HepG2 (cell line): ENCODE measurements at regions not wholly inside any gene's neighbourhood (a gene's known extent, or its start where the extent isn't known, plus 50 kb on each side); places are given as distances from the start of the nearest gene placed in this dataset.

Experiments used
- ATAC-seq: fragments of 200-7000 bp; cut with Tn5 transposase; 3 replicates; pipeline ENCODE4 v1.9.1; 2020; ENCODE audit warnings: mild to moderate bottlenecking, moderate library complexity
- BruUV-seq: library from RNA; stranded (reverse); fragments of 400-500 nt; replicated peaks from 2 replicates; lab custom pipeline; 2021; lab: Mats Ljungman, UMichigan
- CTCF ChIA-PET: fragments of 300-600 bp; formaldehyde crosslinking; extraction: SDS; loops from one replicate; lab custom pipeline; 2021; ENCODE audit warnings: low total read pairs, inconsistent platforms, low intra/inter-chr PET ratio; lab: Yijun Ruan, JAX
- POLR2A ChIA-PET: fragments of 350-600 bp; sonication (Branson Sonifier 250); formaldehyde crosslinking; loops from one replicate; lab custom pipeline; 2020; ENCODE audit warnings: antibody characterized with exemption, inconsistent platforms; lab: Yijun Ruan, JAX
- DNase-seq: peaks from one replicate; pipeline ENCODE4 v3.0.0-alpha.2; 2015; ENCODE audit warnings: low spot score
- FAIRE-seq: peaks from 3 replicates; lab custom pipeline; 2011; peaks lifted over from hg19 to GRCh38; lab: Jason Lieb, UNC
- H2AFZ ChIP-seq: one replicate; pipeline ENCODE4 v1.6.1; 2011; ENCODE audit warnings: low read length, inconsistent platforms
- H3K27ac ChIP-seq: fragments of 300-600 bp; 3 replicates; pipeline ENCODE4 v1.8.0; 2011; ENCODE audit warnings: mixed run types, mild to moderate bottlenecking, mixed read lengths, low read length, inconsistent platforms; ENCODE audit not compliant: insufficient read depth; ENCODE audit errors: extremely low read length
- H3K27me3 ChIP-seq, 2 experiments: fragments of 200-600 bp in 1 of 2; 2 replicates in 1 of 2; 3 replicates in 1 of 2; pipeline versions ENCODE4 v1.6.0 to v1.8.0; 2011; ENCODE audit warnings: low read length in 2 of 2, mild to moderate bottlenecking in 2 of 2, moderate library complexity in 2 of 2, inconsistent platforms in 1 of 2; ENCODE audit not compliant: insufficient read depth in 2 of 2, control insufficient read depth in 1 of 2
- H3K36me3 ChIP-seq, 2 experiments: fragments of 200-600 bp in 1 of 2; replicated peaks in 1 of 2; 2 replicates in 1 of 2; 3 replicates in 1 of 2; pipeline versions ENCODE4 v1.5.1 to v1.8.0; 2011; ENCODE audit warnings: low read length in 2 of 2, inconsistent platforms in 1 of 2; ENCODE audit not compliant: insufficient read depth in 2 of 2, control insufficient read depth in 1 of 2
- H3K4me1 ChIP-seq: 2 replicates; pipeline ENCODE4 v1.5.1; 2012; ENCODE audit warnings: low read length, inconsistent platforms; ENCODE audit not compliant: insufficient read depth
- H3K4me2 ChIP-seq: 2 replicates; pipeline ENCODE4 v1.6.0; 2011; ENCODE audit warnings: low read depth, low read length, inconsistent platforms
- H3K4me3 ChIP-seq, 3 experiments: fragments of 200-600 bp in 1 of 3; sonication (generic), shearing (Covaris generic) in 1 of 3; replicated peaks in 1 of 3; 2 replicates each; pipeline ENCODE4 v1.5.1; 2011 to 2016; ENCODE audit warnings: low read length in 3 of 3, inconsistent platforms in 2 of 3, low read depth in 2 of 3, mild to moderate bottlenecking in 2 of 3, control low read depth in 1 of 3, mixed read lengths in 1 of 3; ENCODE audit not compliant: insufficient read depth in 1 of 3
- H3K79me2 ChIP-seq: one replicate; pipeline ENCODE4 v1.6.1; 2011; ENCODE audit warnings: low read length, inconsistent platforms; ENCODE audit not compliant: insufficient read depth
- H3K9ac ChIP-seq: 2 replicates; pipeline ENCODE4 v1.6.0; 2011; ENCODE audit warnings: mild to moderate bottlenecking, low read depth, low read length, inconsistent platforms; ENCODE audit not compliant: insufficient read depth
- H3K9me3 ChIP-seq: 2 replicates; pipeline ENCODE4 v1.5.1; 2012; ENCODE audit warnings: mild to moderate bottlenecking, low read length
- H4K20me1 ChIP-seq: 2 replicates; pipeline ENCODE4 v1.6.0; 2011; ENCODE audit warnings: inconsistent platforms, mild to moderate bottlenecking, low read length, moderate library complexity; ENCODE audit not compliant: insufficient read depth
- DRAP1 ChIP-seq: IDR thresholded peaks from 2 replicates; pipeline ENCODE4 v1.6.1; 2016; ENCODE audit warnings: missing genetic modification reagents, missing compliant biosample characterization
- KIAA2018 ChIP-seq: sonication (generic); formaldehyde crosslinking; IDR thresholded peaks from 2 replicates; pipeline ENCODE4 v1.5.0; 2020; ENCODE audit warnings: mild to moderate bottlenecking, missing genetic modification reagents, borderline replicate concordance
- KLF15 ChIP-seq: sonication (generic); formaldehyde crosslinking; IDR thresholded peaks from 2 replicates; pipeline ENCODE4 v1.8.1; 2023; ENCODE audit warnings: borderline replicate concordance, mild to moderate bottlenecking, inconsistent platforms, missing genetic modification reagents, mixed read lengths
- RELA ChIP-seq: sonication (generic); formaldehyde crosslinking; IDR thresholded peaks from 2 replicates; pipeline ENCODE4 v1.4.0; 2020; ENCODE audit warnings: missing genetic modification reagents
- RFX3 ChIP-seq: IDR thresholded peaks from 2 replicates; pipeline ENCODE4 v1.6.1; 2016; ENCODE audit warnings: missing biosample characterization, missing genetic modification reagents
- RXRB ChIP-seq: IDR thresholded peaks from 2 replicates; pipeline ENCODE4 v1.6.1; 2016; ENCODE audit warnings: borderline replicate concordance, missing genetic modification reagents, missing compliant biosample characterization
- SMAD9 ChIP-seq: sonication (generic); formaldehyde crosslinking; IDR thresholded peaks from 2 replicates; pipeline ENCODE4 v1.5.1; 2020; ENCODE audit warnings: mild to moderate bottlenecking, missing genetic modification reagents
- ZNF614 ChIP-seq: IDR thresholded peaks from 2 replicates; pipeline ENCODE4 v1.6.1; 2018; ENCODE audit warnings: missing biosample characterization, missing genetic modification reagents, inconsistent platforms, borderline replicate concordance
- ZNF770 ChIP-seq: sonication (generic); formaldehyde crosslinking; IDR thresholded peaks from 2 replicates; pipeline ENCODE4 v1.5.0; 2020; ENCODE audit warnings: mild to moderate bottlenecking, missing genetic modification reagents
- WGBS: methylation state at CpG from one replicate; pipeline ENCODE4 v1.1.6; 2017; ENCODE audit warnings: low lambda C conversion rate; 5-methylcytosine and 5-hydroxymethylcytosine counted together
- in situ Hi-C: cut with HindIII; loops from 2 replicates; pipeline ENCODE4 v1.10.0; 2017; ENCODE audit warnings: low pct_unique_long_range_greater_than_20kb; ENCODE audit not compliant: extremely low pct_ligation_motif_present
- intact Hi-C: fragments of 100-400 bp; cut with micrococcal nuclease; formaldehyde crosslinking; loops from one replicate; pipeline ENCODE4 v1.10.0; 2022; ENCODE audit not compliant: unreplicated experiment

- TF ChIP-seq ZNF614 (CRISPR knock-in tag) (no peak), ZNF770 (CRISPR knock-in tag) (no peak), RXRB (CRISPR knock-in tag) (no peak), DRAP1 (CRISPR knock-in tag) (no peak), RELA (CRISPR knock-in tag) (no peak), RFX3 (CRISPR knock-in tag) (no peak)
- Histone ChIP-seq H3K9ac (no peak overlapping the region), H3K27ac (no peak overlapping the region), H3K4me1 (no peaks in the 10 kb centered on the region), H3K4me3 (no peak overlapping the region), H3K79me2 (no peaks in the 10 kb centered on the region), H4K20me1 (no peaks in the 10 kb centered on the region), H3K36me3 (no peaks in the 10 kb centered on the region), H3K9me3 (no peaks in the 10 kb centered on the region), H2AFZ (no peak overlapping the region), H3K27me3 (no peaks in the 10 kb centered on the region), H3K4me2 (no peak overlapping the region)
- ChIA-PET POLR2A (no interaction called here), CTCF (no interaction called here)
- no peak for FAIRE-seq
- no peak for ATAC-seq
- DNase-seq, result no peak
- BruUV-seq, result no TSS peak
- WGBS, result 2% methylated on average over 2 of the region's 2 CpGs
- intact Hi-C loops, result no loop called here
- in situ Hi-C loops, result no loop called here
Observed at GRCh38 chr13:68714292-68714691, 1393.3 kb upstream of the ATXN8OS start.

- no TSS peak for BruUV-seq
- no peak for TF ChIP-seq KLF15 (CRISPR knock-in tag)
- no peak for TF ChIP-seq KIAA2018 (CRISPR knock-in tag)
- no peak for TF ChIP-seq SMAD9 (CRISPR knock-in tag)
Observed at GRCh38 chr13:68713394-68713793, 1394.2 kb upstream of the ATXN8OS start.

More at GRCh38 chr13:68713394-68713793, 1394.2 kb upstream of the ATXN8OS start:
- H3K4me1 ChIP-seq, result no peaks in the 10 kb centered on the region
- 56% methylated on average over 1 of the region's 1 CpG for WGBS
- no peak overlapping the region for H3K4me2 ChIP-seq
- H4K20me1 ChIP-seq, result no peaks in the 10 kb centered on the region
- H3K79me2 ChIP-seq, result no peaks in the 10 kb centered on the region
- CTCF ChIA-PET, result no interaction called here
- POLR2A ChIA-PET, result no interaction called here
- no peak for DNase-seq
- in situ Hi-C loops (no loop called here), intact Hi-C loops (no loop called here)
- no peak overlapping the region for H3K4me3 ChIP-seq
- H3K36me3 ChIP-seq, result no peaks in the 10 kb centered on the region
- FAIRE-seq, result no peak
- no peak overlapping the region for H2AFZ ChIP-seq
- no peak overlapping the region for H3K27ac ChIP-seq
- no peak overlapping the region for H3K9ac ChIP-seq
- no peaks in the 10 kb centered on the region for H3K27me3 ChIP-seq
- H3K9me3 ChIP-seq, result no peaks in the 10 kb centered on the region
- no peak for ATAC-seq
